CD4-positive, alpha-beta memory T cell (primary cell): ENCODE measurements at regions not wholly inside any gene's neighbourhood (a gene's known extent, or its start where the extent isn't known, plus 50 kb on each side); places are given as distances from the start of the nearest gene placed in this dataset.

ENCODE experiments used
- CTCF ChIA-PET: fragments of 350-600 bp; sonication (Branson Sonifier 250); formaldehyde crosslinking; loops from one replicate; lab custom pipeline; 2021; ENCODE audit warnings: inconsistent platforms; ENCODE audit not compliant: partially characterized antibody; lab: Charles Lee
- POLR2A ChIA-PET: fragments of 350-600 bp; sonication (Branson Sonifier 250); formaldehyde crosslinking; loops from one replicate; lab custom pipeline; 2021; ENCODE audit not compliant: partially characterized antibody; lab: Charles Lee
- DNase-seq, 5 donors: peaks; one replicate each; pipeline versions ENCODE4 v3.0.0 to v3.0.0-alpha.2; 2020 to 2022; ENCODE audit warnings: mixed read lengths in 1 of 5
- H3K27ac ChIP-seq: one replicate; pipeline ENCODE4 v1.7.0; 2013; ENCODE audit warnings: low read depth, low read length
- H3K27me3 ChIP-seq: 2 replicates; pipeline ENCODE4 v1.7.0; 2013; ENCODE audit warnings: mild to moderate bottlenecking, low read length, moderate library complexity; ENCODE audit not compliant: insufficient read depth
- H3K36me3 ChIP-seq: 2 replicates; pipeline ENCODE4 v1.7.0; 2013; ENCODE audit warnings: mild to moderate bottlenecking, low read length, moderate library complexity; ENCODE audit not compliant: insufficient read depth
- H3K4me1 ChIP-seq: 2 replicates; pipeline ENCODE4 v1.7.0; 2013; ENCODE audit warnings: mild to moderate bottlenecking, low read length, moderate library complexity; ENCODE audit not compliant: insufficient read depth
- H3K4me3 ChIP-seq, 2 donors: one replicate each; pipeline ENCODE4 v1.7.0; 2013; ENCODE audit warnings: low read length in 2 of 2, mild to moderate bottlenecking in 1 of 2
- H3K9me3 ChIP-seq, 2 donors: one replicate each; pipeline ENCODE4 v1.7.0; 2013; ENCODE audit warnings: low read length in 2 of 2, control low read depth in 1 of 2; ENCODE audit not compliant: control insufficient read depth in 1 of 2
- H3K27ac Mint-ChIP-seq, 7 donors: one replicate each; pipeline ENCODE4 v1.8.0; 2020 to 2021; ENCODE audit warnings: mixed read lengths in 7 of 7, mild to moderate bottlenecking in 6 of 7, inconsistent platforms in 3 of 7, moderate library complexity in 3 of 7
- H3K27me3 Mint-ChIP-seq, 2 donors: one replicate each; pipeline ENCODE4 v1.8.0; 2020 to 2021; ENCODE audit warnings: mixed read lengths in 2 of 2
- H3K36me3 Mint-ChIP-seq, 2 donors: one replicate each; pipeline ENCODE4 v1.8.0; 2020 to 2021; ENCODE audit warnings: mixed read lengths in 2 of 2, inconsistent platforms in 1 of 2, mild to moderate bottlenecking in 1 of 2
- H3K4me1 Mint-ChIP-seq, 4 donors: one replicate each; pipeline ENCODE4 v1.8.0; 2020 to 2021; ENCODE audit warnings: mixed read lengths in 4 of 4, mild to moderate bottlenecking in 1 of 4
- H3K4me3 Mint-ChIP-seq, 8 donors: one replicate each; pipeline ENCODE4 v1.8.0; 2020 to 2021; ENCODE audit warnings: mixed read lengths in 8 of 8, mild to moderate bottlenecking in 7 of 8, moderate library complexity in 6 of 8, inconsistent platforms in 3 of 8
- H3K9me3 Mint-ChIP-seq, 8 donors: one replicate each; pipeline ENCODE4 v1.8.0; 2020 to 2021; ENCODE audit warnings: mixed read lengths in 8 of 8, mild to moderate bottlenecking in 5 of 8, inconsistent platforms in 3 of 8, moderate library complexity in 1 of 8
- intact Hi-C: fragments of 100-400 bp; cut with micrococcal nuclease; formaldehyde crosslinking; loops from one replicate; pipeline ENCODE4 v1.15.1; 2023

DNA sequence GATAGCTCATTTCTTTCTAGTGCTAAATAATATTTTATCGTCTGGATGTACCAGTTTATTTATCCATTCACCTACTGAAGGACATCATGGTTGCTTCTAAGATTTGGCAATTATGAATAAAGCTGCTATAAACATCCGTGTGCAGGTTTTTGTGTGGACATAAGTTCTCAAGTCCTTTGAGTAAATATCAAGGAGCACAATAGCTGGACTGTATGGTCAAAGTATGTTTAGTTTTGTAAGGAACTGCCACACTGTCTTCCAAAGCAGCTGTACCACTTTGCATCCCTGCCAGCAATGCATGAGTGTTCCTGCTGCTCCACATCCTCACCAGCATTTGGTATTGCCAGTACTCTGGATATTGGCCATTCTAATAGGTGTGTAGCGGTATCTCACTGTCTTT is 447.4 kb downstream of the MED13L start:
- no peaks in the 10 kb centered on the region for H3K9me3 ChIP-seq
- H3K27ac ChIP-seq = no peak overlapping the region
- Mint-ChIP-seq H3K27ac (no peak overlapping the region), H3K36me3 (no peaks in the 10 kb centered on the region), H3K4me1 (no peaks in the 10 kb centered on the region), H3K4me3 (no peak overlapping the region), H3K27me3 (peaks cover 0 to 3% of the 10 kb centered on the region in 2 donors), H3K9me3 (peaks cover 0 to 11% (median 0%) of the 10 kb centered on the region in 8 donors)
- ChIA-PET POLR2A (no interaction called here), CTCF (no interaction called here)
- no peaks in the 10 kb centered on the region for H3K36me3 ChIP-seq
- DNase-seq = no peak
- no peak overlapping the region for H3K4me3 ChIP-seq
- intact Hi-C loops = no loop called here
- no peaks in the 10 kb centered on the region for H3K4me1 ChIP-seq
- H3K27me3 ChIP-seq = no peaks in the 10 kb centered on the region

- Mint-ChIP-seq H3K4me1 (no peaks in the 10 kb centered on the region), H3K9me3 (peaks cover 0 to 8% (median 2%) of the 10 kb centered on the region in 8 donors), H3K27me3 (peaks cover 1 to 3% of the 10 kb centered on the region in 2 donors), H3K27ac (no peak overlapping the region), H3K4me3 (no peak overlapping the region), H3K36me3 (no peaks in the 10 kb centered on the region)
- Histone ChIP-seq H3K27me3 (no peaks in the 10 kb centered on the region), H3K27ac (no peak overlapping the region), H3K4me3 (no peak overlapping the region), H3K4me1 (no peaks in the 10 kb centered on the region), H3K9me3 (no peaks in the 10 kb centered on the region), H3K36me3 (no peaks in the 10 kb centered on the region)
- POLR2A ChIA-PET = no interaction called here
- intact Hi-C loops = no loop called here
- DNase-seq = no peak
- CTCF ChIA-PET = no interaction called here
Observed at GRCh38 chr12:115828168-115828567, 449.3 kb downstream of the MED13L start.

DNA sequence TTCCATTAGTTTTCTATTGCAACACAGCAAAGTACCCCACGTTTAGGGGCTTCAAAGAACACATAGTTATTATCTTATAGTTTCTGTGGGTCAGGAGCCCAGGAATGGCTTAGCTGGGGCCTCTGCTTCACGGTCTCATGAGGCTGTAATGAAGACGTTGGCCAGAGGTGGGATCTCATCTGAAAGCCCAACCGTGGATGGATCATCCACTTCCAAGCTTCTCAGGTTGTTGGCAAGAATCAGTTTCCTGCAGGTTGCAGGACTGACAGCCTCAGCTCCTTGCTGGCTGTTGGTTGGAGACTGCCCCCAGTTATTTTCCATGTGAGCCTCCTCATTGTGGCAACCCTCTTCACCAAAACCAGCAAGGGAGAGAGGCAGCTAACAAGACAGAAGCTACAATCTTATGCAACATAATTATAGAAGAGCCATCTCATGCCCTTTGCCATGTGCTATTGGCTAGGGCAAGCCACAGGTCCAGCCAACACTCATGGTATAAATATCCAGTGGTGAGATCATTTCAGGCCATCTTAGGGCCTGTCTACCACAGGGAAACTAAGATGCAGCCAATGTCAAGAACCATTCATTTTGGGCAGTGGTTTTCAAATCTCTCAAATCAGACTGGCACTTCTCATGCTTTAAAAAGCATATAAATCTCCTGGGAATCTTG is 452.4 kb downstream of the MED13L start:
- Histone ChIP-seq H3K4me3 (no peak overlapping the region), H3K9me3 (no peaks in the 10 kb centered on the region), H3K27ac (no peak overlapping the region), H3K36me3 (no peaks in the 10 kb centered on the region), H3K4me1 (no peaks in the 10 kb centered on the region), H3K27me3 (no peaks in the 10 kb centered on the region)
- H3K9me3 Mint-ChIP-seq = peaks cover 0 to 5% (median 2%) of the 10 kb centered on the region in 8 donors
- peaks cover 2 to 7% of the 10 kb centered on the region in 2 donors for H3K27me3 Mint-ChIP-seq
- no peak for DNase-seq
- H3K4me1 Mint-ChIP-seq = no peaks in the 10 kb centered on the region
- POLR2A ChIA-PET = no interaction called here
- H3K27ac Mint-ChIP-seq = no peak overlapping the region
- intact Hi-C loops = no loop called here
- CTCF ChIA-PET = no interaction called here
- H3K36me3 Mint-ChIP-seq = no peaks in the 10 kb centered on the region
- H3K4me3 Mint-ChIP-seq = no peak overlapping the region

DNA sequence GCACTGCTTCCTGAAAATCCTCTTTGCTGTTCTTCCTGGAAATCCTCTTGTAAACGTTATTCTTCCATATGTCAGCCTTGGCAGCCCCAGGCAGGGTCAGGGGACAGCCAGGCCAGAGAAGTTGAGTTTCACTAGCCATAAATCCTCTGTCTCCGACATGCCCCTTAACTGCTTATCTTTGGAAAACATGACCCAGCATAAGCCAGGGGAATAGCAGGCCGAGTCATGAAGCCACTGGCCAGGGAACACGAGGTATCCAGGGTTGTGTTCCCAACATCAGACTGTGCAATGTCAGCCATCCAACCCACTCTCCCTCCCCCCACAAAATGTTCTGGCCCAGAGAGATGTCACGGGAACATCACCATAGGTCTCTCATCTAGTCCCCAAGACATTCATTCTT is 453.9 kb downstream of the MED13L start:
- Mint-ChIP-seq H3K27me3 (peaks cover 2 to 11% of the 10 kb centered on the region in 2 donors), H3K27ac (peak overlapping the region in 1 of 7 donors; percentile 55), H3K4me3 (no peak overlapping the region), H3K36me3 (no peaks in the 10 kb centered on the region), H3K9me3 (peaks cover 0 to 8% (median 2%) of the 10 kb centered on the region in 8 donors), H3K4me1 (no peaks in the 10 kb centered on the region)
- Histone ChIP-seq H3K27me3 (no peaks in the 10 kb centered on the region), H3K4me3 (no peak overlapping the region), H3K27ac (no peak overlapping the region), H3K4me1 (no peaks in the 10 kb centered on the region), H3K36me3 (no peaks in the 10 kb centered on the region), H3K9me3 (no peaks in the 10 kb centered on the region)
- DNase-seq = no peak
- ChIA-PET POLR2A (no interaction called here), CTCF (no interaction called here)
- intact Hi-C loops = no loop called here

DNA sequence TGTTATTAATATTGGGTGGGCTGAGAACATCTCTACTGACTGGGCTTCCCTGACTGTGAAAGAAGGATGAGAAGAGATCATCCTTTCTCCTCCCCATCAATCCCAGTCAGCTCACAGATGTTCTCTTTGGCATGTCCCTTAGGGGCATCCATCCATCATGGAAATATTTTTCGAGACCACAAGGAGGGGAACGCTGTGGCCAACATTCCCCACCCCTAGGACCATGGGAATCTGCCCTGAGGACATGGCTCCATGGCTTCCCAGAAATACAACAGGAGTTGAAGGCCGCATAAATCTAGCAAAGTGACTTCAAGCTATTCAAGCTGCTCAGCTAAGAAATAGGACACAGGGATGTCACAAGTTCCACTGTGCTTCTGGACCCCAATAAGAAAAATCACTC is 456.8 kb downstream of the MED13L start:
- intact Hi-C loops = no loop called here
- no peak overlapping the region for H3K27ac Mint-ChIP-seq
- H3K4me3 Mint-ChIP-seq = no peak overlapping the region
- H3K36me3 Mint-ChIP-seq = no peaks in the 10 kb centered on the region
- H3K27me3 Mint-ChIP-seq = peaks cover 4 to 11% of the 10 kb centered on the region in 2 donors
- DNase-seq = no peak
- Histone ChIP-seq H3K4me3 (no peak overlapping the region), H3K36me3 (no peaks in the 10 kb centered on the region), H3K27ac (no peak overlapping the region), H3K9me3 (no peaks in the 10 kb centered on the region), H3K27me3 (no peaks in the 10 kb centered on the region), H3K4me1 (no peaks in the 10 kb centered on the region)
- POLR2A ChIA-PET = no interaction called here
- CTCF ChIA-PET = no interaction called here
- H3K4me1 Mint-ChIP-seq = no peaks in the 10 kb centered on the region
- H3K9me3 Mint-ChIP-seq = peaks cover 0 to 8% (median 3%) of the 10 kb centered on the region in 8 donors

GRCh38 chr12:115818973-115819372 is 458.5 kb downstream of the MED13L start:
- Mint-ChIP-seq H3K36me3 (no peaks in the 10 kb centered on the region), H3K9me3 (peaks cover 0 to 7% (median 3%) of the 10 kb centered on the region in 8 donors), H3K4me3 (no peak overlapping the region), H3K27ac (no peak overlapping the region), H3K4me1 (no peaks in the 10 kb centered on the region), H3K27me3 (peaks cover 4 to 13% of the 10 kb centered on the region in 2 donors)
- DNase-seq = no peak
- CTCF ChIA-PET = no interaction called here
- POLR2A ChIA-PET = no interaction called here
- intact Hi-C loops = no loop called here
- no peaks in the 10 kb centered on the region for H3K27me3 ChIP-seq
- no peak overlapping the region for H3K4me3 ChIP-seq
- no peaks in the 10 kb centered on the region for H3K36me3 ChIP-seq
- no peaks in the 10 kb centered on the region for H3K4me1 ChIP-seq
- no peaks in the 10 kb centered on the region for H3K9me3 ChIP-seq
- no peak overlapping the region for H3K27ac ChIP-seq

DNA sequence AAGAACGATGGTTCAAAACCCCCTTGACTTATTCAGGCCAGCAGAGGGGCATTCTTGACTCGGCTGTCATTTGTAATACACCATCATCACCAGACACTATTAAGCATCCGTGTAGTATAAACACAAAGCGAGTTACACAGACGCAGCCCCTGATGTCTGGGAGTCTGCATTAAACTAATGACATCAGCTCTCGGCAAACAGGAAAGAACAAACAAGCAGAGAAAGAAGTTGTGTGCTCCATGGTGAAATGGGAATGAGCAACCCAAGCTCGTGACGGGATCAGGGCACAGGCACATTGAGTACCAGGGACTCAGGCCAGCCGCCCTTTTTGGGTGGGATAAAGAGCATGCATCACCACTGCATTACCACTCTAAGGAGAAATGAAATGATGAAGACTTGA is 460.1 kb downstream of the MED13L start:
- Histone ChIP-seq H3K4me1 (no peaks in the 10 kb centered on the region), H3K4me3 (no peak overlapping the region), H3K9me3 (no peaks in the 10 kb centered on the region), H3K36me3 (no peaks in the 10 kb centered on the region), H3K27me3 (no peaks in the 10 kb centered on the region), H3K27ac (no peak overlapping the region)
- Mint-ChIP-seq H3K36me3 (no peaks in the 10 kb centered on the region), H3K27me3 (peaks cover 4 to 11% of the 10 kb centered on the region in 2 donors), H3K9me3 (peaks cover 0 to 13% (median 5%) of the 10 kb centered on the region in 8 donors), H3K4me3 (no peak overlapping the region), H3K27ac (no peak overlapping the region), H3K4me1 (no peaks in the 10 kb centered on the region)
- intact Hi-C loops = no loop called here
- no peak for DNase-seq
- CTCF ChIA-PET = no interaction called here
- POLR2A ChIA-PET = no interaction called here
